Hematopoietic multipotent progenitor cell treated with erythropoietin and hydrocortisone succinate and interleukin-3 and kit ligand, for 15 days (in vitro differentiated cells): ENCODE measurements at regions not wholly inside any gene's neighbourhood (a gene's known extent, or its start where the extent isn't known, plus 50 kb on each side); places are given as distances from the start of the nearest gene placed in this dataset.
"Not testable (repeated sequence)": the region's sequence is repeated elsewhere in the genome, so short reads cannot be mapped to it uniquely, and the experiment has no call there.

Experiments
- DNase-seq: peaks from one replicate; pipeline ENCODE4 v3.0.0-alpha.2; 2015; ENCODE audit warnings: low spot score

GRCh38 chr12:89289720-89290119, 62.6 kb downstream of the DUSP6 start:
- no peak for DNase-seq

- no peak for DNase-seq
Measured at GRCh38 chr12:89288959-89289358, 63.3 kb downstream of the DUSP6 start.

- DNase-seq: no peak
Measured at GRCh38 chr12:89286501-89286900, 65.8 kb downstream of the DUSP6 start.

GRCh38 chr12:89281539-89281867, 70.8 kb downstream of the DUSP6 start:
- no peak for DNase-seq

- no peak for DNase-seq
Measured at GRCh38 chr12:89280833-89281538, 71.3 kb downstream of the DUSP6 start.

- DNase-seq: no peak
Measured at GRCh38 chr12:89279499-89279898, 72.8 kb downstream of the DUSP6 start.

GRCh38 chr12:89278862-89279261, 73.4 kb downstream of the DUSP6 start:
- DNase-seq: no peak

GRCh38 chr12:89278169-89278568, 74.1 kb downstream of the DUSP6 start:
- no peak for DNase-seq

- DNase-seq: no peak
Measured at GRCh38 chr12:89276860-89277259, 75.4 kb downstream of the DUSP6 start.

- DNase-seq: no peak
Measured at GRCh38 chr12:89273525-89273924, 78.8 kb downstream of the DUSP6 start.

GRCh38 chr12:89270548-89270947, 81.8 kb downstream of the DUSP6 start:
- DNase-seq: no peak

GRCh38 chr12:89269174-89269573, 83.1 kb downstream of the DUSP6 start:
- DNase-seq: no peak

GRCh38 chr12:89267404-89267803, 84.9 kb downstream of the DUSP6 start:
- DNase-seq: no peak

- not testable (repeated sequence) for DNase-seq
Measured at GRCh38 chr12:89266574-89267188, 85.6 kb downstream of the DUSP6 start.

GRCh38 chr12:89264837-89265236, 87.5 kb downstream of the DUSP6 start:
- DNase-seq: no peak

- no peak for DNase-seq
Measured at GRCh38 chr12:89263900-89264299, 88.4 kb downstream of the DUSP6 start.

- no peak for DNase-seq
Measured at GRCh38 chr12:89262855-89263552, 89.3 kb downstream of the DUSP6 start.

GRCh38 chr12:89261982-89262381, 90.3 kb downstream of the DUSP6 start:
- DNase-seq: no peak

- no peak for DNase-seq
Measured at GRCh38 chr12:89260841-89261637, 91.3 kb downstream of the DUSP6 start.

- no peak for DNase-seq
Measured at GRCh38 chr12:89259821-89260220, 92.5 kb downstream of the DUSP6 start.

- DNase-seq: no peak
Measured at GRCh38 chr12:89258240-89258969, 93.9 kb downstream of the DUSP6 start.

GRCh38 chr12:89257340-89257739, 95.0 kb downstream of the DUSP6 start:
- DNase-seq: no peak
